CMK (cell line): ENCODE measurements at regions not wholly inside any gene's neighbourhood (a gene's known extent, or its start where the extent isn't known, plus 50 kb on each side); places are given as distances from the start of the nearest gene placed in this dataset.

Experiments used
- DNase-seq: peaks from one replicate; pipeline ENCODE4 v3.0.0-alpha.2; 2010; ENCODE audit warnings: low read depth

DNA sequence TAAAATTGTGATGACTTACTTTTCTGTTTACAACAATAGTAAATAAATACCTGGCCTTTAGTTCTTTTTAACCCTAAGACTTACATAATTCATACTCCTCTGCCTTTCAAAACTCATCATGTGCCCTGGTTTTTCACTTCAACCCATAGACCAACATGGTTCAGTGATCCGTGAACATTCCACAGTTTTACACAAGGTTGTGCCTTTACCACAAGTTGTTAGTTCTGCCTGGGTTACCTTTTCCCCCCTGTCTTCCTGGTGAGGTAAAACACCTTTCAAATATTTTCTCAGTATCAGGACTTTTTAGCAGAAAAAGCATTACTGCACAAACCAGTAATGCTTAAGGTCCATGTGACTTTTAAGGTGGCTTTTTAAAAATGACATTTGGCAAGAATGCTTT is 1466.4 kb downstream of the PLA2G4A start:
- DNase-seq = no peak

GRCh38 chr1:188302746-188303145 is 1474.0 kb downstream of the PLA2G4A start:
- DNase-seq = no peak

DNA sequence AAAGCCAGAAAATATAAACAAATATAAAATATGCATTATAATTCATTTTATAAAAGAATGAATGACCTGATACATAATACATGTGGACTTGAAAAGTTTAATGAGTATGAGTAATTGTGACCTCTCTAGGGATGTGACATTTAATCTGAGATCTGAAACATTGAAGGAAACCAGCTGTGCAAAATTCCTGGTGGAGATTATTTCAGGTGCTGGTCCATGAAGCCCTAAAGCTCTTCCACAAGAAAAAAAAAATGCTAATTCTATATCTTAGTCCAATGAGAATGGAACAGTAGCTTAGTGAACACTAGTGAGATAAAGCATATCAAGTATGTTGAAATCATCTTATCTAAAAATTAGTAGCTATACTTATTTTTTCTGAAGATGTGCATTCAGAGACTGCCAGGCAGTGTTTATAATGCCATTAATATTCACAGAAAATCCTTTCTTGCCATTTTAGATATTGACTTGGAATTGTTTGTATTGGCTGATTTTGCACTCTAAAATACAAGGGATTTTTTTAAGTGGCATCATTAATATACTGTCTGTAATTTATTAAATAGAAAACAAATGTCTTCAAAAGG is 1485.9 kb downstream of the PLA2G4A start:
- DNase-seq = no peak

DNA sequence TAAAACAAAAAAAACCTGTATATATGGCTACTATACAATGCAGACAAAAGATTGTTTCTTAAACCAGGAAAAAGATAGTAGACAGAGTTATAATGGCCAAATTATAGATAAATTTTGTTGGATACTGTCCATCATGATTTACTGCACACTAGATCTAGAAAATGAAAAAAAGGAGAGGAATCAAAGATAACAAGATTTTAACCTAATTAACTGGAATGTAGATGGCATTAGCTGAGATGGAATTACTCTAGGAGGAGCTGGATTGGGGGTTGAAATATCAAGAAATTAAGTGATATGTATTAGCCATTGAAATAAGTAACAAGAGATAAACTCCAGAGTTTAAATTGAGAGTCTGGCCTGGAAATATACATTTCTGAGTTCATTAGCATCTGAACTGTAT is 1489.1 kb downstream of the PLA2G4A start:
- DNase-seq = no peak

DNA sequence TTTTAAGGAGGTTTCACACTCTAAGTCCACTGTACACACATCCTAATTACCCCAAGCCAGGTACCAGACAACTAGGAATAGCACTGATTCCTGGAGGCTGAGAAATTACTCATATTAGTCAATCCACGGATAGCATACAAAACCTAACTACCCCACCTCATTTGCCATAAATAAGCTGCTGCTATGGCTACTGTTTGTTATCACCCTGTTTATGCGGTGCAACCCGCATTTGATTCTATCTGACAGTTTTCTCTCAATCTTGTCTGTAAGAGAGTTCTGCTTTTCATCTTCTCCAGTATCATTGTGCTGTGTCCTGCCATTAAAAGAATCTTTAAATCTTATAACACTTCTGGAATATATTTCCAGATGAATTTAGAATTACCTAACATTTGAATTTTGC is 1496.5 kb downstream of the PLA2G4A start:
- DNase-seq = no peak

DNA sequence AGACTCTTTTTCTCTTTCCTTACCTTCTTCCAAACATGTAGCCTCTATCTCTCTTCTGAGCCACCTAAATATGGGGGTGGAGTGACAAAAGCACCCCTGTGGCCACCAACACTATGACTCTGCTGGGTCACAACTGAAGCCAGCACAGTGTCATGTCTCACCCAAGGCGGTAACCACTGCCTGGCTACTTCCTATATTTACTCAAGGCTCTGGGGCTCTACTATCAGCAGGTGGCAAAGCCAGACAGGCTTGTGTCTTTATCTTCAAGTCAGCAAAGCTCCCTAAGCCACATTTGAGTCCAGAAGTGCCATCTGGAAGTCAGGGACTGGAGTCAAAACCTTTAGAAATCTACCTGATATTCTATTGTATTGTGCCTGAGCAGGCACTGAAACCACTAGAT is 1515.2 kb downstream of the PLA2G4A start:
- DNase-seq = peak; percentile 40

DNA sequence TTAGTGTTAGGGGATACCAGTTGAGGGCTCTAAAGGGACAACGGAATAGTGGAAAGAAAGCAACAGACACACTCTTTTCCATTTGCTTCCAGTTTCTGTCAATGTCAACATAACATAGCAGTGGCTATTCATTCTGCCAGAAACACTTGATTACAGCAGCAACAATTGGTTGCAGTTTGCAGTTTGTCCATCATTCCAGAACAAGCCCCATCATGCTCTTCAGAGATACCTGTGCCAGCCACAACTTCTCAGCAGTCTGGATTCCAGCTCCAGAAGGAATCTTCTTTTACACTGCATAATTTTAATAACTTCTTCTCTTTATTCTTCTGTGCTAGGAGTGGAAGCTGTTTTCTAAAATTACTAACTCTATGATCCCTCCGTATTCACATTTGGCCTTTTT is 1521.4 kb downstream of the PLA2G4A start:
- DNase-seq = no peak

DNA sequence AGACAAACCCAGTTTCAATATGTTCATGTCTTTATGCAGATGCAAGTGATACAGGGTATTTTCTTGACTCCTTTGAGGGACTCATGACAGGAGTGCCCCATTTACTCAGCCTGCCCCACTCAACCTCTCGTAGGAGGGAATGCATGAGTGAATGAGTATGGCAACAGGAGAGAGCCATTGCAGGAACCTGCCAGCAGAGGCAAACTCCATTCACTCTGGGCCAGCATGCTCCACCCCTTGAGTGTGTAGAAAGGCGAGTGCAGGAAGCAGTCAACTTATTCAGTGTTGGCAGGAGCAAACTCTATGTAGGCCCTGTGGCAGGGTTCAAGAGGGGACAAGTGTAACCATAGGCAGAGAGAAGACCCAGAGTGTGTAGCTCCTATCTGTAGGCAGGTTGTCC is 1526.3 kb downstream of the PLA2G4A start:
- DNase-seq = no peak

DNA sequence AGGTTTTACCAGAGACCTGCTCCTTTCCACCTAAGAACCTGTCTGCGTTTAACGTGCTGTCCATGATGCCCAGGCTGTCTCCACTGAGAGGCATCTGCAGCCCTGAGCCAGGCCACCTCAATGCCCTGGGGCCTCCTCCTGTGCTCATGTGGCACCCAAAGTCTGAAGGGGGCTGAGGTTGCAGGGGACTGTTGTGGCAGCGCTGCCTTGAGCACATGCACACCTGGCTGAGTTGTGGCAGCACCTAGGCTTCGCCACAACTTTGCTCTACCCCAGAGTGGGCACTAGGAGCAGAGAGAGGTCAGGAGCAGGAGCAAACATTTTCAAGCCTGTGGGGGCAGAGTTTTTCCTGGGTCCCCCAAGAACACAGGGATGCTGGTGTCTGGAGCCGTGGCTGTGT is 1527.1 kb downstream of the PLA2G4A start:
- no peak for DNase-seq

DNA sequence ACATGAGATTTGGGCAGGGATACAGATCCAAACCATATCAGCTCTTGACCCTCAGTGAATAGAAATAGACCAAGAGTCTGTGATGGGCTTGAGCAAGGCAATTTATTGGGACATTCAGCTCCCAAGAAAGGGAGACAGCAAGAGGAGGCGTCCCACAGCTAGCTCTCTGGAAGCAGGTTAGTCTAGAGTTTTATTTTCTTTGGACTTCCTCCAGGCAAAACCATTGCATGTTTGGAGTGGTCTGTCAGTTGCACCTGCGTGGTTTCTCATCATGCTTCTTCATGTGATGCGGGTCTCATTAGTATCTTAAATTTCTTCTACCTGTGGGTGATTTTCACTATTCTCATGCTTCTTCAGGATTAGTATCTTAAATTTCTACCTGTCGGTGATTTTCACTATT is 1530.6 kb downstream of the PLA2G4A start:
- no peak for DNase-seq

DNA sequence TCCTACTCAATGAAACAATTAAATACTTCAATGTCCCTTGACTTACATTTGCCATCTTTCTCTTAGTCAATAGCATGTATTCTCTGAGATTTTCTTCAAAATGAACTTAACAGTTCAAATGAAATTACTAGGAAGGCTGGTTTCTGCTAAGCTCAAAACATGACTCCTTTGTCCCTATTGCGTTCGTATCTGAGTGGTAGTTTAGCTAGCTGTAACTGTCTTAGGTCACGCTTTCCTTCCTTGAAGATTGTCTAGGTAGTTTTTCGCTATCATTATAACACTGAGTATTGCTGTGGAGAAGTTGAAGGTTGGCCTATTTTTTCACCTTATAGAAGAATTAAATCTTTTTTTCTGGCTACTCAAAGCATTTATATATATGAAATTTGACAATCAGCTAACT is 1535.2 kb downstream of the PLA2G4A start:
- no peak for DNase-seq

DNA sequence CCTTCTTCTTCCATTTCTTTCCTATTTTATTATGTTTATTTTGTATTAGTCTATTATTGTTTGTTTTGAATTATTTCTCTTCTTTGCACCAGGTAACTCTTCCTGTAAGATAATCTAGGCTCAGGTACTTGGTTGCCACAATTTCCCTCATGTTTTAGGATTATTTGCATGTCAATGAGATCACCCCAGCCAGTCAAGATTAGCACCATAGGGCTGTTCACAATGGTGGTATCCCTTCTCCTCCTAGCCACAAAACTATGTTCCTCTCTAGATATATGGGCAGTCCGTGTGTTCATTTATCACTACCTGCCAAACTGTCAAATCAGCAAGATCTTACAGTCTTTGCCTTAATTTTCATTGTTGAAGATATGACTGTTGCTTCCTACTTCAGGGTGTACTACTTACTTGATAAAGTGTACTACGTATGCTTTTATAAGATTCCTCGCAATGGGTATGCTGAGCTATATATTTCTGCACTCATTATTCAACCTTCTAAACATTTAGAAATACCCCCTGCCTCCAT is 1536.2 kb downstream of the PLA2G4A start:
- DNase-seq = no peak

DNA sequence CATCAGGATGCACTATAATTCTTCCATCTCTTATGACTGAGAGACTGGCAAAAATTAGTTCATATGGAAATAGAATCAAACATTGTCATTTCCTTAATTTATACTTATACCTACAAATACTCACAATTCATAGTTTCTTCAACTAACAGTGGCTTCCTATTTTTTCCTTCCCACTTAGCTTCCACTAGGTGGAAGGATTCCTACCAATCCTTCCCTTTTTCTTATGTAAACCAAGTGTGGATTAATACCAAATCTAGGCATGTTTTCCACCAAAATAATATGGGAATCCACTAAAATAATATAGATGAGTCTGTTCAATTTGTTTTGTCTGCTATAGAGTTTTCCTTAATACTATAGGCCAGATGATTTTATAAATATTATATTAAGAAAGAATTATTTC is 1537.1 kb downstream of the PLA2G4A start:
- no peak for DNase-seq

DNA sequence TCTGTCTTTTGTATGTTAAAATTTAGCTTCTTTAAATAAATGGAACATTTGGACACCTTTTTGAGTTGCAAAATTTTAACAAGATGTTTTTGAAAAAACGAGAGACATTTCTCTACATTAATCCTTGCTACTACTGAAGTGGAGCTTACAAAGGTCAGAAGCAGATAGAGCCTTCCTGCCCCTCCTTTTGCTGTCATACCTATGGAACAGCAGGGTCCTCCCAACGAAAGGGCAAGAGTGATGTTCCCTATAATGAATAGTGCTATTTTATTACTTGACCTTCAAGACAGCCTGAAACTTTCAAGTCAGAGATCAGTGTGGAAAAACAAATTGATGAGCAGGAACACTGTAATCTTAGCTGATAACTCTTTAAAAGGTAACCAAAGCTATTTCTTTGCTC is 1538.9 kb downstream of the PLA2G4A start:
- DNase-seq = no peak

- DNase-seq = no peak
Observed at GRCh38 chr1:188371295-188371806, 1542.6 kb downstream of the PLA2G4A start.

GRCh38 chr1:188372821-188373220 is 1544.1 kb downstream of the PLA2G4A start:
- DNase-seq = no peak

- no peak for DNase-seq
Observed at GRCh38 chr1:188382851-188383250, 1554.1 kb downstream of the PLA2G4A start.

DNA sequence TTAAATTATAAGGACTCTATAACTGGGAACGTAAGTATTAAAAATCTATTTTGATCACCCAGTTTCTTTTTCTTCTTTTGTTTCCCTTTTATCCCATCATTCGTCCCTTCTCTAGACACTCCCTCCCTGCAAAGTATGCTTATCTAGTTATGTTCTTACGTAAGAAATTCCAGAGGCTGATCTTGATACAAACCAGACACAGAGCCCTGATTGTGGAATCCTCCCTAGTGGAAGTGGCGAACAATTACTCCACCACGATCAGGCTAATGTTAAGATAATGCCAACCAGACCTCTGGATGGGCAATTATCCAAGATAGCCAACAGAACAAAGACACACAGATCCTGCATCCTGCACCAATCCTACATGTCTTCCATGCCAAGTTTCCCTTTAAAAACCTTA is 1557.4 kb downstream of the PLA2G4A start:
- DNase-seq = no peak

- no peak for DNase-seq
Observed at GRCh38 chr1:188386666-188387065, 1557.9 kb downstream of the PLA2G4A start.

- no peak for DNase-seq
Observed at GRCh38 chr1:188394677-188395076, 1565.9 kb downstream of the PLA2G4A start.

DNA sequence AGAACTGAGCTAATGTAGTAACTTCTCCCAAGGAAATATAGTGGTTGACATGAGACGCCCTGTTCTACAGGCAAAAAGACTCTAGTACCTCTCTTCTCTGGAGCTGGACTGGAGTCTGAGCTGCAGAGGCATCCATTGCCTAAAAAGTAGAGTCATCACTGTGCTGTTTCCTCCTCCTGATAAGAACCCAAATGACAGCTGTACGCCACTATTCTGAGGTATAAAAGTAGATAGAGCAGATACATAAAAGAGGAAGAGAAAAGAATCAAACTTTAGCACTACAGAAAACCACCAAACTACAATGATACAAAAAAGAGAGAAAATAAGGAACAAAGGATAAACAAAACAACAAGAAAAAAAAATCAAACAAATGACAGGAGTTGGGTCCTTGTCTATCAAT is 1568.8 kb downstream of the PLA2G4A start:
- no peak for DNase-seq

DNA sequence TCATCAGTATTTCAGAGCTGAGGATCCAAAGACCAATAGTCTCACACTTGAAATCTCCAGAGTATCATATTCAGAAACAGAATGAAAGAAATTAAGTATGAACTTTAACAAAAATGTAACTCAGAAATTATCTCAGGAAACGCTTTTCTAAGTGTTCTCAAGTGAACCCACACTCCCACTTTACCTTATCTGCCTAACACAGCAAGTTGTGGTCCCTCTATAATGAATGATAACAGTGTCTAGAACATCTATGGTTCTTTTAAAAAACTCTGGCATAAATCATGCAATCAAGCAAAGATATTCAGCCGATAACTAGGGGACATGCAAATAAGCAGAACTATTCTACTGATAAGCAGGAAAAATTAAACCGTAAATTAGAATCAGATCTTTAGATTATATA is 1574.2 kb downstream of the PLA2G4A start:
- DNase-seq = peak; percentile 80

GRCh38 chr1:188406636-188407035 is 1577.9 kb downstream of the PLA2G4A start:
- no peak for DNase-seq

- DNase-seq = no peak
Observed at GRCh38 chr1:188420177-188420576, 1591.4 kb downstream of the PLA2G4A start.
